ENCODE measurements at regions not wholly inside any gene's neighbourhood (a gene's known extent, or its start where the extent isn't known, plus 50 kb on each side); places are given as distances from the start of the nearest gene placed in this dataset.

GRCh38 chr2:39504790-39505335, 67.8 kb upstream of the MAP4K3 start:
- H3K4me3 ChIP-seq (ENCODE audit: low read depth, low read length), result no peak overlapping the region
- peak; percentile 92 for DNase-seq (ENCODE audit: low read depth)
- no peak for TF ChIP-seq CTCF (IDR thresholded peaks at IDR 0.05; ENCODE audit: insufficient read depth, low read length)

GRCh38 chr2:39506215-39506614, 69.1 kb upstream of the MAP4K3 start:
- DNase-seq (ENCODE audit: low read depth), result no peak
- no peak for TF ChIP-seq CTCF (IDR thresholded peaks at IDR 0.05; ENCODE audit: insufficient read depth, low read length)
- no peak overlapping the region for H3K4me3 ChIP-seq (ENCODE audit: low read depth, low read length)

- H3K4me3 ChIP-seq (ENCODE audit: low read depth, low read length), result no peak overlapping the region
- DNase-seq (ENCODE audit: low read depth), result peak; percentile 67
- no peak for TF ChIP-seq CTCF (IDR thresholded peaks at IDR 0.05; ENCODE audit: insufficient read depth, low read length)
Measured at GRCh38 chr2:39508198-39508597, 71.1 kb upstream of the MAP4K3 start.

GRCh38 chr2:39510140-39510539, 73.1 kb upstream of the MAP4K3 start:
- no peak for TF ChIP-seq CTCF (IDR thresholded peaks at IDR 0.05; ENCODE audit: insufficient read depth, low read length)
- DNase-seq (ENCODE audit: low read depth), result no peak
- no peak overlapping the region for H3K4me3 ChIP-seq (ENCODE audit: low read depth, low read length)

GRCh38 chr2:39511219-39511604, 74.1 kb upstream of the MAP4K3 start:
- DNase-seq (ENCODE audit: low read depth), result no peak
- TF ChIP-seq CTCF (IDR thresholded peaks at IDR 0.05; ENCODE audit: insufficient read depth, low read length), result no peak
- no peak overlapping the region for H3K4me3 ChIP-seq (ENCODE audit: low read depth, low read length)

- no peak for TF ChIP-seq CTCF (IDR thresholded peaks at IDR 0.05; ENCODE audit: insufficient read depth, low read length)
- DNase-seq (ENCODE audit: low read depth), result peak; percentile 74
- no peak overlapping the region for H3K4me3 ChIP-seq (ENCODE audit: low read depth, low read length)
Measured at GRCh38 chr2:39511605-39512433, 74.7 kb upstream of the MAP4K3 start.

All from fibroblast of the aortic adventitia (primary cell).